ENCODE measurements at regions not wholly inside any gene's neighbourhood (a gene's known extent, or its start where the extent isn't known, plus 50 kb on each side); places are given as distances from the start of the nearest gene placed in this dataset.

- 72 to 89% methylated on average over 2 of the region's 2 CpGs for WGBS, 2 donors
- H3K4me3 ChIP-seq, result no peak overlapping the region
These were observed 63.1 kb downstream of the MTNR1B start for GRCh38 chr11:93032580-93032979.

DNA sequence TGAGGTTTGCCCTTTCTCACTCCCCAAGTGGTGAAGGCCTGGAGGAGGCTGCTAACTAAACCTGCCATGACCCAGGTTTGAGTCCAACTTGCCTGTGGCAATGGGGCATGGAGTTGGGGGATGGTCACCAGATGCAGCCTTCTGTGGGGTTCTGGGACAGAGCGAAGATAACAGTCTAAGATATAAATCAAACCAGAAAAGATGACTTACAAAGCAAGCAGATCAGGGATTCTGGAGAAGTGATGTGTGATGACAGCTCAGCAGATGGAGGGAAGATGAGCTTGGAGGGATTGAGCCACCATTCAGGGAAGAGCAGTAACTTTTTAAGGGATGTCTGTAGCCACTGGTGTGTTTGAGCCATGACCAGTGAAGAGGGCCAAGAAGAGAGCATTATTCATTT lies 63.6 kb downstream of the MTNR1B start:
- DNase-seq (no peak), FAIRE-seq (no peak), ATAC-seq (no peak)
- H3K36me3 ChIP-seq, result no peaks in the 10 kb centered on the region
- no peak overlapping the region for H3K27ac ChIP-seq
- TF ChIP-seq CTCF (IDR thresholded peaks at IDR 0.05), result no peak
- no peaks in the 10 kb centered on the region for H3K27me3 ChIP-seq
- WGBS, 2 donors, result 91 to 95% methylated on average over 1 of the region's 1 CpG
- H3K9me3 ChIP-seq, result no peaks in the 10 kb centered on the region
- H3K4me1 ChIP-seq, result peaks cover 0 to 6% (median 3%) of the 10 kb centered on the region in 3 donors
- no peak overlapping the region for H3K4me3 ChIP-seq
- intact Hi-C loops (cut with DNase I), result no loop called here

More at GRCh38 chr11:93032580-93032979, 63.1 kb downstream of the MTNR1B start:
- DNase-seq (no peak), ATAC-seq (no peak), FAIRE-seq (no peak)
- no peak for TF ChIP-seq CTCF (IDR thresholded peaks at IDR 0.05)
- H3K4me1 ChIP-seq, result peaks cover 0 to 6% (median 3%) of the 10 kb centered on the region in 3 donors
- H3K27ac ChIP-seq, result no peak overlapping the region
- H3K36me3 ChIP-seq, result no peaks in the 10 kb centered on the region
- H3K9me3 ChIP-seq, result no peaks in the 10 kb centered on the region
- intact Hi-C loops (cut with DNase I), result no loop called here
- H3K27me3 ChIP-seq, result no peaks in the 10 kb centered on the region

DNA sequence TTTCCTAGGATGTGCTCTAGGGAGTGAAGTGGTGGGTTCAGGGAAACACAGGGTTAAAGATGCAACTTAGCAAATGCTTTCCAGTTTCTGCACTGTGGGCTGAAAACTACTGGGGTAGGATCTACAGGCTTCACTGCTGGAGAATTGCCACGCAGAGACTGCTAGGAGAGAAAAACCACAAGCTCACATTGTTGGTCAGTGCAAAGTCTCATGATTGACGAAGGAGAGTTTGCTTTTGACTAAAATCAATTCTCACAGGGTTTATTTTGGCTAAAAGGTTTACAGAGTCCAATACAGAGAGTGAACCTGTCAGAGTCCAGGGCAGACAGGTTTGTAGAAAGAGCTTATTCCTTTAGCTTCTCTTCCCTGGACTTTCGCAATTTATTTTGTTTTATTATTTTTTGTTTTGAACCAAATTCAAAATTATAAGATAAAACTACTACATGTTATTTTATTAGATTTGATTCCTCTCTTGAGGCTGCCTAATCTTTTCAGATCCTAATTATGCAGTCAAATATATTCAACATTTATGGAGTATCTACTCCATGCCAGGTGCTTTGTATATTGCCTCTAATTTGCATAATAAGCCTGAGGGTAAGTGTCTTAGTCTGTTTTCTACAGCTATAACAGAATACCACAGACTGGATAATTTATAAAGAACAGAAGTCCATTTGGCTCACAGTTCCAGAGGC lies 64.7 kb downstream of the MTNR1B start:
- ATAC-seq (peak; percentile 21 to 77 (median 57)), FAIRE-seq (no peak), DNase-seq (no peak)
- no peak overlapping the region for H3K4me3 ChIP-seq
- H3K27me3 ChIP-seq, result no peaks in the 10 kb centered on the region
- no peaks in the 10 kb centered on the region for H3K36me3 ChIP-seq
- no peaks in the 10 kb centered on the region for H3K9me3 ChIP-seq
- H3K27ac ChIP-seq, result no peak overlapping the region
- no peak for TF ChIP-seq CTCF (IDR thresholded peaks at IDR 0.05)
- 11% methylated on average over 3 of the region's 3 CpGs for WGBS, 2 donors
- intact Hi-C loops (cut with DNase I), result no loop called here
- peaks cover 0 to 6% (median 3%) of the 10 kb centered on the region in 3 donors for H3K4me1 ChIP-seq

GRCh38 chr11:93034723-93035039 lies 65.2 kb downstream of the MTNR1B start:
- H3K4me1 ChIP-seq, result peaks cover 0 to 6% (median 3%) of the 10 kb centered on the region in 3 donors
- TF ChIP-seq CTCF (IDR thresholded peaks at IDR 0.05), result no peak
- no peak overlapping the region for H3K4me3 ChIP-seq
- H3K27ac ChIP-seq, result no peak overlapping the region
- no peaks in the 10 kb centered on the region for H3K27me3 ChIP-seq
- intact Hi-C loops (cut with DNase I), result no loop called here
- H3K9me3 ChIP-seq, result no peaks in the 10 kb centered on the region
- ATAC-seq (no peak), DNase-seq (no peak), FAIRE-seq (no peak)
- H3K36me3 ChIP-seq, result no peaks in the 10 kb centered on the region
- WGBS, 2 donors, result 16 to 29% methylated on average over 1 of the region's 1 CpG

- DNase-seq (no peak), FAIRE-seq (no peak), ATAC-seq (no peak)
- Histone ChIP-seq H3K27ac (no peak overlapping the region), H3K4me1 (peaks cover 0 to 6% (median 3%) of the 10 kb centered on the region in 3 donors), H3K9me3 (no peaks in the 10 kb centered on the region), H3K27me3 (no peaks in the 10 kb centered on the region), H3K4me3 (no peak overlapping the region), H3K36me3 (no peaks in the 10 kb centered on the region)
- no peak for TF ChIP-seq CTCF (IDR thresholded peaks at IDR 0.05)
- WGBS, 2 donors, result 60 to 64% methylated on average over 2 of the region's 2 CpGs
- intact Hi-C loops (cut with DNase I), result no loop called here
These were observed 69.1 kb downstream of the MTNR1B start for GRCh38 chr11:93038521-93038920.

All from pancreas (tissue), 10 donors.